Neural cell (in vitro differentiated cells): ENCODE measurements at regions not wholly inside any gene's neighbourhood (a gene's known extent, or its start where the extent isn't known, plus 50 kb on each side); places are given as distances from the start of the nearest gene placed in this dataset.
A peak's percentile ranks its signal among the peaks of the same experiment; 100 is the strongest.

Experiments used
- H2AFZ ChIP-seq: fragments of 200-600, 300-800 bp; sonication (generic), shearing (Covaris generic); 2 replicates; pipeline ENCODE4 v1.6.0; 2014; ENCODE audit warnings: low read depth, mild to moderate bottlenecking, antibody characterized with exemption, low read length, moderate library complexity
- H3F3A ChIP-seq: fragments of 200-600 bp; shearing (Covaris generic); 2 replicates; pipeline ENCODE4 v1.6.1; 2016; ENCODE audit warnings: mild to moderate bottlenecking, moderate library complexity, mixed read lengths, antibody characterized with exemption, low read length; ENCODE audit not compliant: insufficient read depth, poor library complexity, severe bottlenecking
- H3K27ac ChIP-seq: fragments of 200-600, 300-800 bp; sonication (generic), shearing (Covaris generic); 2 replicates; pipeline ENCODE4 v1.5.1; 2014; ENCODE audit warnings: mild to moderate bottlenecking, low read length, moderate library complexity
- H3K27me3 ChIP-seq: fragments of 300-800, 200-600 bp; sonication (generic), shearing (Covaris generic); 2 replicates; pipeline ENCODE4 v1.6.0; 2014; ENCODE audit warnings: mild to moderate bottlenecking, low read depth, low read length, moderate library complexity; ENCODE audit not compliant: insufficient read depth
- H3K36me3 ChIP-seq: fragments of 300-800, 200-600 bp; sonication (generic), shearing (Covaris generic); 2 replicates; pipeline ENCODE4 v1.5.1; 2014; ENCODE audit warnings: mild to moderate bottlenecking, antibody characterized with exemption, low read length, moderate library complexity; ENCODE audit not compliant: insufficient read depth
- H3K4me2 ChIP-seq: fragments of 300-800, 200-600 bp; sonication (generic), shearing (Covaris generic); 2 replicates; pipeline ENCODE4 v1.6.0; 2014; ENCODE audit warnings: mild to moderate bottlenecking, low read length
- H3K4me3 ChIP-seq: fragments of 300-800, 200-600 bp; sonication (generic), shearing (Covaris generic); 2 replicates; pipeline ENCODE4 v1.5.1; 2014; ENCODE audit warnings: mild to moderate bottlenecking, low read length, moderate library complexity
- H3K79me2 ChIP-seq: fragments of 200-600 bp; shearing (Covaris generic); replicated peaks from 2 replicates; pipeline ENCODE4 v1.6.0; 2014; ENCODE audit warnings: mild to moderate bottlenecking, low read length, moderate library complexity; ENCODE audit not compliant: insufficient read depth
- H3K9ac ChIP-seq: fragments of 300-800, 200-600 bp; sonication (generic), shearing (Covaris generic); 2 replicates; pipeline ENCODE4 v1.6.1; 2016; ENCODE audit warnings: mild to moderate bottlenecking, low read length, mixed read lengths
- H3K9me2 ChIP-seq: fragments of 200-600 bp; shearing (Covaris generic); 2 replicates; pipeline ENCODE4 v1.6.1; 2016; ENCODE audit warnings: mild to moderate bottlenecking, low read length, mixed read lengths; ENCODE audit not compliant: insufficient read depth
- H3K9me3 ChIP-seq: fragments of 200-600, 300-800 bp; sonication (generic), shearing (Covaris generic); 2 replicates; pipeline ENCODE4 v1.6.1; 2016; ENCODE audit warnings: mild to moderate bottlenecking, mixed run types, low read length, moderate library complexity, mixed read lengths
- H4K20me1 ChIP-seq: fragments of 200-600 bp; shearing (Covaris generic); 2 replicates; pipeline ENCODE4 v1.6.1; 2016; ENCODE audit warnings: mild to moderate bottlenecking, mixed run types; ENCODE audit not compliant: insufficient read depth
- EP300 ChIP-seq: fragments of 450-650 bp; conservative IDR thresholded peaks from 2 replicates; pipeline ENCODE4 v1.6.1; 2014; ENCODE audit warnings: antibody characterized with exemption, mild to moderate bottlenecking, moderate library complexity; ENCODE audit not compliant: poor library complexity, severe bottlenecking
- EZH2 ChIP-seq: fragments of 200-600, 300-800 bp; shearing (Covaris generic), sonication (generic); IDR thresholded peaks from 2 replicates; pipeline ENCODE4 v1.6.1; 2014; ENCODE audit warnings: antibody characterized with exemption, low read length, borderline replicate concordance, mild to moderate bottlenecking; ENCODE audit not compliant: insufficient read depth, poor library complexity, severe bottlenecking
- MXI1 ChIP-seq: fragments of 450-650 bp; conservative IDR thresholded peaks from 2 replicates; pipeline ENCODE4 v1.6.1; 2014; ENCODE audit warnings: antibody characterized with exemption, mild to moderate bottlenecking; ENCODE audit not compliant: poor library complexity, severe bottlenecking
- POLR2AphosphoS5 ChIP-seq: IDR thresholded peaks from 2 replicates; pipeline ENCODE4 v1.6.1; 2012
- RAD21 ChIP-seq: fragments of 450-650 bp; conservative IDR thresholded peaks from 2 replicates; pipeline ENCODE4 v1.6.1; 2014; ENCODE audit warnings: antibody characterized with exemption, mild to moderate bottlenecking, moderate library complexity
- SMC3 ChIP-seq: fragments of 450-650 bp; conservative IDR thresholded peaks from 2 replicates; pipeline ENCODE4 v1.6.1; 2014; ENCODE audit warnings: antibody characterized with exemption, mild to moderate bottlenecking, moderate library complexity; ENCODE audit not compliant: poor library complexity
- TAF1 ChIP-seq: IDR thresholded peaks from 2 replicates; pipeline ENCODE4 v1.6.1; 2012; ENCODE audit warnings: low read depth
- TF ChIP-seq, protein P1 (sequence below): fragments of 450-650 bp; IDR thresholded peaks from 2 replicates; pipeline ENCODE4 v1.5.1; 2014; ENCODE audit warnings: antibody characterized with exemption, mild to moderate bottlenecking, moderate library complexity; ENCODE audit not compliant: poor library complexity, severe bottlenecking
- TF ChIP-seq, protein P2 (sequence below): IDR thresholded peaks from 2 replicates; pipeline ENCODE4 v1.6.1; 2012; ENCODE audit warnings: borderline replicate concordance

DNA sequence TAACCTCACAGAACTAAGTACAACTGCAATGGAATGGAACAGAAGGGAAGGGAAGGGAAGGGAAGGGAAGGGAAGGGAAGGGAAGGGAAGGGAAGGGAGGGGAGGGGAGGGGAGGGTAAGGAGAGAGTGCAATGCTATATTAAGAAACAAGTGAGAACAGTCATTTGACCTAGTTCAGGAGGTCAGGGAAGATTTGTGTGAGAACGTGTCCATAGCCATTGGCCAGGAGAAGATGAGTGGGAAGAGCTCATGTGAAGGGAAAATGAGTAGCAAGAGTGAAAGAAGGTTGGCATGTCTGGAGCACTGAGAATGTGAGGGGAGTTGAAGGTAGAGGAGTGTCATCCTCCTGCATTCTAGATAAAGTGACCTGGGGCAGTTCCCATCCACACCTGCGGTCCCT, 481.6 kb downstream of the IRS1 start:
- Histone ChIP-seq H3F3A (no peaks in the 10 kb centered on the region), H3K79me2 (no peaks in the 10 kb centered on the region), H4K20me1 (no peaks in the 10 kb centered on the region), H3K9me2 (no peaks in the 10 kb centered on the region), H3K4me2 (no peak overlapping the region), H3K36me3 (no peaks in the 10 kb centered on the region), H3K27me3 (no peaks in the 10 kb centered on the region), H3K4me3 (no peak overlapping the region), H2AFZ (no peak overlapping the region), H3K9me3 (no peaks in the 10 kb centered on the region), H3K27ac (no peak overlapping the region), H3K9ac (no peak overlapping the region)
- TF ChIP-seq, protein P1, sequence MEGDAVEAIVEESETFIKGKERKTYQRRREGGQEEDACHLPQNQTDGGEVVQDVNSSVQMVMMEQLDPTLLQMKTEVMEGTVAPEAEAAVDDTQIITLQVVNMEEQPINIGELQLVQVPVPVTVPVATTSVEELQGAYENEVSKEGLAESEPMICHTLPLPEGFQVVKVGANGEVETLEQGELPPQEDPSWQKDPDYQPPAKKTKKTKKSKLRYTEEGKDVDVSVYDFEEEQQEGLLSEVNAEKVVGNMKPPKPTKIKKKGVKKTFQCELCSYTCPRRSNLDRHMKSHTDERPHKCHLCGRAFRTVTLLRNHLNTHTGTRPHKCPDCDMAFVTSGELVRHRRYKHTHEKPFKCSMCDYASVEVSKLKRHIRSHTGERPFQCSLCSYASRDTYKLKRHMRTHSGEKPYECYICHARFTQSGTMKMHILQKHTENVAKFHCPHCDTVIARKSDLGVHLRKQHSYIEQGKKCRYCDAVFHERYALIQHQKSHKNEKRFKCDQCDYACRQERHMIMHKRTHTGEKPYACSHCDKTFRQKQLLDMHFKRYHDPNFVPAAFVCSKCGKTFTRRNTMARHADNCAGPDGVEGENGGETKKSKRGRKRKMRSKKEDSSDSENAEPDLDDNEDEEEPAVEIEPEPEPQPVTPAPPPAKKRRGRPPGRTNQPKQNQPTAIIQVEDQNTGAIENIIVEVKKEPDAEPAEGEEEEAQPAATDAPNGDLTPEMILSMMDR = no peak
- TF ChIP-seq POLR2AphosphoS5 (no peak), TAF1 (no peak), RAD21 (no peak), MXI1 (no peak), SMC3 (no peak), EP300 (no peak), EZH2 (no peak)
- TF ChIP-seq, protein P2, sequence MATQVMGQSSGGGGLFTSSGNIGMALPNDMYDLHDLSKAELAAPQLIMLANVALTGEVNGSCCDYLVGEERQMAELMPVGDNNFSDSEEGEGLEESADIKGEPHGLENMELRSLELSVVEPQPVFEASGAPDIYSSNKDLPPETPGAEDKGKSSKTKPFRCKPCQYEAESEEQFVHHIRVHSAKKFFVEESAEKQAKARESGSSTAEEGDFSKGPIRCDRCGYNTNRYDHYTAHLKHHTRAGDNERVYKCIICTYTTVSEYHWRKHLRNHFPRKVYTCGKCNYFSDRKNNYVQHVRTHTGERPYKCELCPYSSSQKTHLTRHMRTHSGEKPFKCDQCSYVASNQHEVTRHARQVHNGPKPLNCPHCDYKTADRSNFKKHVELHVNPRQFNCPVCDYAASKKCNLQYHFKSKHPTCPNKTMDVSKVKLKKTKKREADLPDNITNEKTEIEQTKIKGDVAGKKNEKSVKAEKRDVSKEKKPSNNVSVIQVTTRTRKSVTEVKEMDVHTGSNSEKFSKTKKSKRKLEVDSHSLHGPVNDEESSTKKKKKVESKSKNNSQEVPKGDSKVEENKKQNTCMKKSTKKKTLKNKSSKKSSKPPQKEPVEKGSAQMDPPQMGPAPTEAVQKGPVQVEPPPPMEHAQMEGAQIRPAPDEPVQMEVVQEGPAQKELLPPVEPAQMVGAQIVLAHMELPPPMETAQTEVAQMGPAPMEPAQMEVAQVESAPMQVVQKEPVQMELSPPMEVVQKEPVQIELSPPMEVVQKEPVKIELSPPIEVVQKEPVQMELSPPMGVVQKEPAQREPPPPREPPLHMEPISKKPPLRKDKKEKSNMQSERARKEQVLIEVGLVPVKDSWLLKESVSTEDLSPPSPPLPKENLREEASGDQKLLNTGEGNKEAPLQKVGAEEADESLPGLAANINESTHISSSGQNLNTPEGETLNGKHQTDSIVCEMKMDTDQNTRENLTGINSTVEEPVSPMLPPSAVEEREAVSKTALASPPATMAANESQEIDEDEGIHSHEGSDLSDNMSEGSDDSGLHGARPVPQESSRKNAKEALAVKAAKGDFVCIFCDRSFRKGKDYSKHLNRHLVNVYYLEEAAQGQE = no peak

DNA sequence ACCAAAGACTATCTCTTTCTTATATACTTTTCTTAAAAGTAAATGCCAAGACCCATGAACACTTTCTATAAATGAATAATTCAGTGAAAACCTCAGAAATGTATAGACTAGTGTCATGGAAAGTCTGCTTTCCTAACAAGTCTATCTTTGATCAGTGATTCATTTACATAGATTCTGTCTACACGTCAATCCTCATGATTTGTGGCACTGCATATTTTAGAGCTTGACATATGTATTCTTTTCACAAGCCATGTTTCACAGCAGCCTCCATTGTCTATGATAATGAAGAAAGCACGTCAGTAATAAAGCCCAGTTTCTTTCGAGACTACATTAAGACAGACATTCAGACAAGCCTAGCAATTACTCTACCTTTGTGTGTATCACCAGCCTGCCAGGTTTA, 486.6 kb downstream of the IRS1 start:
- Histone ChIP-seq H3K4me3 (no peak overlapping the region), H2AFZ (no peak overlapping the region), H3K36me3 (no peaks in the 10 kb centered on the region), H3F3A (peaks cover 3% of the 10 kb centered on the region), H3K27me3 (no peaks in the 10 kb centered on the region), H3K9ac (peak overlapping the region; percentile 17), H3K9me2 (no peaks in the 10 kb centered on the region), H3K9me3 (no peaks in the 10 kb centered on the region), H3K4me2 (no peak overlapping the region), H4K20me1 (no peaks in the 10 kb centered on the region), H3K79me2 (no peaks in the 10 kb centered on the region), H3K27ac (peak overlapping the region; percentile 81)
- TF ChIP-seq POLR2AphosphoS5 (peak; percentile 81), EP300 (peak; percentile 97), SMC3 (no peak)
- TF ChIP-seq, protein P1 = no peak
- TF ChIP-seq, protein P2 = peak; percentile 21
